WERI-Rb-1 (cell line): ENCODE measurements at regions not wholly inside any gene's neighbourhood (a gene's known extent, or its start where the extent isn't known, plus 50 kb on each side); places are given as distances from the start of the nearest gene placed in this dataset.

Experiments
- DNase-seq: peaks from one replicate; pipeline ENCODE4 v3.0.0-alpha.2; 2020
- H3K27ac ChIP-seq: fragments of 250-450 bp; sonication (Bioruptor Pico); 2 replicates; pipeline ENCODE4 v1.5.1; 2020; ENCODE audit warnings: mild to moderate bottlenecking, moderate library complexity
- H3K27me3 ChIP-seq: fragments of 250-450 bp; sonication (Bioruptor Pico); 2 replicates; pipeline ENCODE4 v1.5.1; 2021; ENCODE audit warnings: mild to moderate bottlenecking, low read depth, moderate library complexity; ENCODE audit not compliant: insufficient read depth, severe bottlenecking
- H3K36me3 ChIP-seq: fragments of 250-450 bp; sonication (Bioruptor Pico); 2 replicates; pipeline ENCODE4 v1.5.1; 2020; ENCODE audit warnings: mild to moderate bottlenecking, moderate library complexity
- H3K4me3 ChIP-seq: 2 replicates; pipeline ENCODE4 v1.5.1; 2011; ENCODE audit warnings: low read depth, mild to moderate bottlenecking, control low read depth, low read length
- H3K9me3 ChIP-seq: fragments of 250-450 bp; sonication (Bioruptor Pico); 2 replicates; pipeline ENCODE4 v1.5.1; 2021; ENCODE audit warnings: mild to moderate bottlenecking, moderate library complexity; ENCODE audit not compliant: severe bottlenecking
- TF ChIP-seq, protein P1 (sequence below): IDR thresholded peaks from 2 replicates; pipeline ENCODE4 v1.5.1; 2011; ENCODE audit warnings: low read depth, mild to moderate bottlenecking, control low read depth, inconsistent platforms, low read length

DNA sequence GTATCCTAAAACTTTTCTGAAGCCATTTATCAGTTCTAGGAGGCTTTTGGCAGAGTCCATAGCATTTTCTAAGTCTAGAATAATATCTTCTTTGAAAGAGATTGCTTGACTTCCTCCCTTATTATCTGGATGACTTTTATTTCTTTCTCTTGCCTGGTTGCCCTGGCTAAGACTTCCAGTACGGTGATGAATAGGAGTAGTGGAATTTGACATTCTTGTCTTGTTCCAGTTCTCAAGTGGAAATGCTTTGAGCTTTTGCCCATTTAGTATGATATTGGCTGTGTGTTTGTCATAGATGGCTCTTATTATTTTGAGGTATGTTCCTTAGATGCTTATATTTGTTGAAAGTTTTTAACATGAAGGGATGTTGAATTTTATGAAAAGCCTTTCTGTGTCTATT is 1647.9 kb downstream of the PLA2G4A start:
- no peak for DNase-seq
- Histone ChIP-seq H3K36me3 (no peaks in the 10 kb centered on the region), H3K9me3 (no peaks in the 10 kb centered on the region), H3K27ac (no peak overlapping the region), H3K4me3 (no peak overlapping the region), H3K27me3 (no peaks in the 10 kb centered on the region)
- TF ChIP-seq, protein P1, sequence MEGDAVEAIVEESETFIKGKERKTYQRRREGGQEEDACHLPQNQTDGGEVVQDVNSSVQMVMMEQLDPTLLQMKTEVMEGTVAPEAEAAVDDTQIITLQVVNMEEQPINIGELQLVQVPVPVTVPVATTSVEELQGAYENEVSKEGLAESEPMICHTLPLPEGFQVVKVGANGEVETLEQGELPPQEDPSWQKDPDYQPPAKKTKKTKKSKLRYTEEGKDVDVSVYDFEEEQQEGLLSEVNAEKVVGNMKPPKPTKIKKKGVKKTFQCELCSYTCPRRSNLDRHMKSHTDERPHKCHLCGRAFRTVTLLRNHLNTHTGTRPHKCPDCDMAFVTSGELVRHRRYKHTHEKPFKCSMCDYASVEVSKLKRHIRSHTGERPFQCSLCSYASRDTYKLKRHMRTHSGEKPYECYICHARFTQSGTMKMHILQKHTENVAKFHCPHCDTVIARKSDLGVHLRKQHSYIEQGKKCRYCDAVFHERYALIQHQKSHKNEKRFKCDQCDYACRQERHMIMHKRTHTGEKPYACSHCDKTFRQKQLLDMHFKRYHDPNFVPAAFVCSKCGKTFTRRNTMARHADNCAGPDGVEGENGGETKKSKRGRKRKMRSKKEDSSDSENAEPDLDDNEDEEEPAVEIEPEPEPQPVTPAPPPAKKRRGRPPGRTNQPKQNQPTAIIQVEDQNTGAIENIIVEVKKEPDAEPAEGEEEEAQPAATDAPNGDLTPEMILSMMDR, result no peak

DNA sequence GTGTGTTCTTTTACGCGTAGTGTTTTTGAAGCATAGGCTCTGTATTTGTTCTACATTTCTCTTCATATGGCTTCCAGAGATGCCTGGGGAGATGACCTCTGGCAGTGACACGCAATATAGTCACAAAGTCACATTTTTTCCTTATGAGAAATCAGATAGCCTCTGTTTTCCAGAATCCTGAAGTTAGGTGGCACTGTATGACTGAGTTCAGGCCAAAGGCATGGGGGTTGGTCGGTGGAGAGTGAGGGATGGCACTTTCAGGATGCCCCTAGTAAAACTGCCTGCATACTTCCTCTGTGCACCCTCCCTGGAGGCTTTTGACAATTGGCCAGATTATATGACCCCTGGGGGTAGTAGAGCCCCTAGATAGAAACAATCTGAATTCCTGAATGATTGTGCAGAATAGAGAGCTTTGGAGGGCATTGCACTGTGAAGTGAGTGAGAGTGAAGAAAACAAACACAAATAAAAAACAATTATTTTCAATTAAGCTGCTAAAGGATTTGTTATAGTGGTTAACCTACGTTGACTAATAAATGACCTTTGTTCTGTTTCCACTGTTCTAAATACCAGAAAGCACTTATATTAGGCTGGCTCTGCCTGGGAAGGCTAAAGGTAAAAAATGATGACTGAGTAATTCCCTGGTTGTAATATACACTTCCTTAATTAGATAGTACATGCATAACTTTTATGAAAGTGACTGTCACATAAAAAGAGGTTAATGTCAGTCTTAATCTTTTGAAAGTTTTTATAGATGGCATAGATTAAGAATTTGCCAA is 1660.8 kb downstream of the PLA2G4A start:
- TF ChIP-seq, protein P1, result no peak

DNA sequence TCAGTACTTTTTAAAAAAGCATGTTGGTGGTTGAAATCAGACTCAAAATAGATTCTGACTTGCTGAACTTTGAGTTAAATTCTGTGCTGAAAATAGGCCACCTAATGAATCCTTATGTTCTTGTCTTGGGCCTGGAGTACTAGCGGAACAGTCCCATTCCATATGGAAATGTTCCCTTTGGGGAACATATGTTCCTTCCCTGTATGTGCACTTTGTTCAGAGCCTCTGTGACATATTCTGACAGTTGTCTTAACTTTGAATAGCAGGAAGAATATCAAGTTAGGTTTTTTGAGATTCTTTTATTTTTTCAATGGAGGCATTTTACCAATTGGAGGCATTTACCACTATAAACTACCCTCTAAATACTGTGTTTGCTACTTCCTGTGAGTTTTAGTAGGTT is 1667.8 kb downstream of the PLA2G4A start:
- TF ChIP-seq, protein P1, result no peak
- no peak for DNase-seq
- H3K4me3 ChIP-seq, result no peak overlapping the region
- H3K27ac ChIP-seq, result no peak overlapping the region
- H3K9me3 ChIP-seq, result no peaks in the 10 kb centered on the region
- H3K36me3 ChIP-seq, result no peaks in the 10 kb centered on the region
- no peaks in the 10 kb centered on the region for H3K27me3 ChIP-seq

More for the DNA sequence above, 1660.8 kb downstream of the PLA2G4A start:
- Histone ChIP-seq H3K36me3 (no peaks in the 10 kb centered on the region), H3K27ac (no peak overlapping the region), H3K9me3 (no peaks in the 10 kb centered on the region), H3K4me3 (no peak overlapping the region), H3K27me3 (no peaks in the 10 kb centered on the region)
- DNase-seq, result no peak

DNA sequence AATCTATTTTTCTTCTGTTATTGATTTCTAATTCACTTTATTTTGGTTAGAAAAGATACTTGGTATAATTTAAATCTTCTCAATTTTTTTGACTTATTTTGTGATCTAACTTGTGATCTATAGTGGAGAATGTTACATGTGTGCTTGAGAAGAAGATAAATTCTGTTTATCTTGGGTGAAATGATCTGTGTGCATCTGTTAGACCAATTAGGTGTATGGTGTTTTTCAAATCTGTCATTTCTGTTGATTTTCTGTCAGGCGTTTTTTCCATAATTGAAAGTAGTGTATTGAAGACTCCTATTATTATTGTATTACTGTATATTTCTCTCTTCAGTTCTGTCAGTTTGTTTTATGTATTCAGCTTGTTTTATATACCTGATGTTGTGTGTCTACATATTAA is 1668.3 kb downstream of the PLA2G4A start:
- TF ChIP-seq, protein P1, result no peak
- no peak overlapping the region for H3K4me3 ChIP-seq
- H3K9me3 ChIP-seq, result no peaks in the 10 kb centered on the region
- no peaks in the 10 kb centered on the region for H3K27me3 ChIP-seq
- no peak for DNase-seq
- H3K27ac ChIP-seq, result no peak overlapping the region
- no peaks in the 10 kb centered on the region for H3K36me3 ChIP-seq

DNA sequence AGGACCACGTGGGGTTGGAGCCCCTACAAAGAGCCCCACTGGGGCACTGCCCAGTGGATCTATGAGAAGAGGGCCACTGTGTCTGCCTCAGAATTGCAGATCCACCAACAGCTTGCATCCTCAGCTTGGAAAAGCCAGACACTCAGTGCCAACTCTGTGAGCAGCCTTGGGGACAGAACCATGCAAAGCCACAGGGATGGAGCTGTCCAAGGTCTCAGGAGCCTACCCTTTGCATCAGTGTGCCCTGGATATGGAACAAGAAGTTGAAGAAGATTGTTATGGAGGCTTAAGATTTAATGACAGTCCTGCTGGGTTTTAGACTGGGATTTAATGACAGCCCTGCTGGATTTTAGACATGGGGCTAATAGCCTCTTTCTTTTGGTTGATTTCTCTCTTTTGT is 1670.9 kb downstream of the PLA2G4A start:
- H3K4me3 ChIP-seq, result no peak overlapping the region
- no peak for DNase-seq
- TF ChIP-seq, protein P1, result no peak
- no peaks in the 10 kb centered on the region for H3K36me3 ChIP-seq
- H3K27ac ChIP-seq, result no peak overlapping the region
- no peaks in the 10 kb centered on the region for H3K9me3 ChIP-seq
- H3K27me3 ChIP-seq, result no peaks in the 10 kb centered on the region

DNA sequence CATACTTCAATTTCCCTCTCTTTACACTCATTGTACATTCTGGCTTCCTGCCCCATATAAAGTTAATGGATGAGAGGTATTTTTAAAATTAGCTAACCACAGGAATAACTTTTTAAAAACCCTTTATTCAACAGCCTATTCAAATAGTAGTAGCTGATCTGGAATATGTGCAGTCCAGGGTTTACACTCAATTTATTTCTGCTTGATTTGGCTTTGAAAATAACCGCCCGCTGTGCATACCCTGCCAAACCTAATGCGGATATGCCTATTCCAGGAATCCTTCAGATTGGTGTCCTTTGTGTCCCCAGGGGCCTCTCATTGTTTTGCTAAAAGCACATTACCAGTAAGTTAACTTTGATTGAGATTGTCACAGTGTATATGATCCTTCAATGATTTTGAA is 1686.2 kb downstream of the PLA2G4A start:
- Histone ChIP-seq H3K27ac (no peak overlapping the region), H3K27me3 (no peaks in the 10 kb centered on the region), H3K9me3 (no peaks in the 10 kb centered on the region), H3K36me3 (no peaks in the 10 kb centered on the region), H3K4me3 (no peak overlapping the region)
- TF ChIP-seq, protein P1, result no peak
- DNase-seq, result no peak
